ENCODE measurements at regions not wholly inside any gene's neighbourhood (a gene's known extent, or its start where the extent isn't known, plus 50 kb on each side); places are given as distances from the start of the nearest gene placed in this dataset.

DNA sequence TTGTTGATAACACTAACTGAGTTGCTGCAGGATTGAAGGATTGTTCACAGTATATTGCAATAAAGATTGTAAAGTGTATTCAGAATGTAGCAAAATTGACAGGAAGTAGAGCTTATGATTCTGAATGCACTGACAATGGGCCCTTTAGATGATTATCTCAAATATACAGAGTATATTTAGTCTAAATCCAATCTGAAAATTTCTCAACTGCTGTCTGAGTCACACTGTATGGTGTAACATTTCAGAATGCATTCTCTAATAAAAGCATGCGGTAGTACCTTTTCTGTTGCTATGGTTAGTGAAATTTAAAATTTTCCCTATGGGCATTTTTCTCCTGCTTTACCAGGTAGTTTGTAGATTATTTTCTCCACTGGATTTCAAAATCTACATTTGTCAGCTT, 365.2 kb downstream of the PCDH17 start (continued):
- no peak for TF ChIP-seq FOS (IDR thresholded peaks at IDR 0.05; ENCODE audit: borderline replicate concordance, extremely low read depth, insufficient read length)
- no peak for TF ChIP-seq CEBPB (IDR thresholded peaks at IDR 0.05; ENCODE audit: borderline replicate concordance in 1 of 2, low read depth in 2 of 2, low read length in 2 of 2)
- TF ChIP-seq MXI1 (IDR thresholded peaks at IDR 0.05; ENCODE audit: low read depth, low read length) = no peak
- TF ChIP-seq RB1 (IDR thresholded peaks at IDR 0.05; ENCODE audit: borderline replicate concordance) = no peak
- TF ChIP-seq ZBTB4 (CRISPR knock-in tag; IDR thresholded peaks at IDR 0.05) = no peak
- no peak for TF ChIP-seq SP1 (IDR thresholded peaks at IDR 0.05; ENCODE audit: low read depth, low read length)

- WGBS (ENCODE audit: insufficient coverage, insufficient replicate concordance, low lambda C conversion rate, missing lambda C conversion rate) = 15% methylated on average over 4 of the region's 4 CpGs
- BruUV-seq (replicated peaks) = no TSS peak
- TF ChIP-seq RCOR1 (conservative IDR thresholded peaks at IDR 0.05; ENCODE audit: low read depth, low read length) = no peak
- TF ChIP-seq BRCA1 (IDR thresholded peaks at IDR 0.05; ENCODE audit: low read depth, low read length) = no peak
- no peak for TF ChIP-seq MYC (IDR thresholded peaks at IDR 0.05; ENCODE audit: insufficient read depth, insufficient read length, insufficient replicate concordance, low read length, severe bottlenecking)
- TF ChIP-seq BHLHE40 (IDR thresholded peaks at IDR 0.05; ENCODE audit: borderline replicate concordance in 1 of 2, low read depth in 2 of 2, low read length in 1 of 2) = no peak
- TF ChIP-seq ATF3 (IDR thresholded peaks at IDR 0.05; ENCODE audit: borderline replicate concordance, extremely low read depth, low read depth, low read length) = no peak
- TF ChIP-seq LARP7 (IDR thresholded peaks at IDR 0.05) = no peak
- TF ChIP-seq, protein P1, sequence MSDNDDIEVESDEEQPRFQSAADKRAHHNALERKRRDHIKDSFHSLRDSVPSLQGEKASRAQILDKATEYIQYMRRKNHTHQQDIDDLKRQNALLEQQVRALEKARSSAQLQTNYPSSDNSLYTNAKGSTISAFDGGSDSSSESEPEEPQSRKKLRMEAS (IDR thresholded peaks at IDR 0.05; ENCODE audit: low read depth, low read length) = no peak
- TF ChIP-seq STAT1 (conservative IDR thresholded peaks at IDR 0.05) = no peak
- TF ChIP-seq, protein P2, sequence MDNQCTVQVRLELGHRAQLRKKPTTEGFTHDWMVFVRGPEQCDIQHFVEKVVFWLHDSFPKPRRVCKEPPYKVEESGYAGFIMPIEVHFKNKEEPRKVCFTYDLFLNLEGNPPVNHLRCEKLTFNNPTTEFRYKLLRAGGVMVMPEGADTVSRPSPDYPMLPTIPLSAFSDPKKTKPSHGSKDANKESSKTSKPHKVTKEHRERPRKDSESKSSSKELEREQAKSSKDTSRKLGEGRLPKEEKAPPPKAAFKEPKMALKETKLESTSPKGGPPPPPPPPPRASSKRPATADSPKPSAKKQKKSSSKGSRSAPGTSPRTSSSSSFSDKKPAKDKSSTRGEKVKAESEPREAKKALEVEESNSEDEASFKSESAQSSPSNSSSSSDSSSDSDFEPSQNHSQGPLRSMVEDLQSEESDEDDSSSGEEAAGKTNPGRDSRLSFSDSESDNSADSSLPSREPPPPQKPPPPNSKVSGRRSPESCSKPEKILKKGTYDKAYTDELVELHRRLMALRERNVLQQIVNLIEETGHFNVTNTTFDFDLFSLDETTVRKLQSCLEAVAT (IDR thresholded peaks at IDR 0.05) = no peak
- TF ChIP-seq NFYB (IDR thresholded peaks at IDR 0.05; ENCODE audit: insufficient read depth, low read depth, low read length) = no peak
- no peak for TF ChIP-seq IKZF2 (IDR thresholded peaks at IDR 0.05)
- no peak for TF ChIP-seq POLR2AphosphoS5 (IDR thresholded peaks at IDR 0.05; ENCODE audit: low read length)
- no peak for TF ChIP-seq SPI1 (IDR thresholded peaks at IDR 0.05; ENCODE audit: borderline replicate concordance, insufficient read depth, low read depth, low read length)
Observed at GRCh38 chr13:58004751-58005150, 373.2 kb downstream of the PCDH17 start.

More at GRCh38 chr13:58004751-58005150, 373.2 kb downstream of the PCDH17 start:
- no peaks in the 10 kb centered on the region for H3K9me3 ChIP-seq (replicated peaks; ENCODE audit: control insufficient read depth, insufficient read depth, low read length)
- H2AFZ ChIP-seq (ENCODE audit: control insufficient read depth, low read depth, low read length) = no peak overlapping the region
- H3K79me2 ChIP-seq (ENCODE audit: control insufficient read depth, insufficient read depth, low read length) = no peaks in the 10 kb centered on the region
- ChIA-PET RAD21 (ENCODE audit: unreplicated experiment) (no interaction called here), SMC1A (ENCODE audit: uncharacterized antibody, unreplicated experiment) (no interaction called here), POLR2A (no interaction called here), CTCF (interaction anchor here (1.7 kb wide), 1 partner anchor 381 kb away, joined by 4 read pairs; no protein-coding TSS in a partner anchor)
- no peaks in the 10 kb centered on the region for H3K36me3 ChIP-seq (ENCODE audit: control insufficient read depth in 2 of 2, insufficient read depth in 2 of 2, low read length in 1 of 2)
- no peaks in the 10 kb centered on the region for H4K20me1 ChIP-seq (ENCODE audit: control insufficient read depth, insufficient read depth)
- H3K9ac ChIP-seq (ENCODE audit: control insufficient read depth, insufficient read depth, low read length) = no peak overlapping the region
- no peak overlapping the region for H3K4me3 ChIP-seq
- no peak for FAIRE-seq
- no peak for ATAC-seq
- no peak overlapping the region for H3K4me2 ChIP-seq (ENCODE audit: control insufficient read depth, insufficient read depth)
- no peaks in the 10 kb centered on the region for H3K27me3 ChIP-seq (replicated peaks in 1 of 2; ENCODE audit: control insufficient read depth in 2 of 2, insufficient read depth in 2 of 2, low read length in 1 of 2)
- in situ Hi-C loops (cut with MboI) = no loop called here
- no peak for DNase-seq (ENCODE audit: low read depth, low spot score)
- intact Hi-C loops (cut with micrococcal nuclease; ENCODE audit: unreplicated experiment) = no loop called here
- no peaks in the 10 kb centered on the region for H3K4me1 ChIP-seq (ENCODE audit: control insufficient read depth, insufficient read depth, low read length)
- H3K27ac ChIP-seq (ENCODE audit: control insufficient read depth, insufficient read depth) = no peak overlapping the region
